HEK293 (cell line): ENCODE measurements at regions not wholly inside any gene's neighbourhood (a gene's known extent, or its start where the extent isn't known, plus 50 kb on each side); places are given as distances from the start of the nearest gene placed in this dataset.

Experiments used
- CTCF ChIA-PET: fragments of 350-600 bp; formaldehyde crosslinking; extraction: SDS; loops from one replicate; lab custom pipeline; 2021; ENCODE audit warnings: antibody characterized with exemption; lab: Yijun Ruan, JAX
- POLR2A ChIA-PET: fragments of 300-600 bp; formaldehyde crosslinking; extraction: SDS; loops from one replicate; lab custom pipeline; 2020; ENCODE audit warnings: antibody characterized with exemption, inconsistent platforms; lab: Yijun Ruan, JAX
- H3K27ac ChIP-seq: fragments of 200-500 bp; sonication (Bioruptor generic); 2 replicates; pipeline ENCODE4 v1.5.1; 2014; ENCODE audit warnings: low read depth, low read length, control low read depth, inconsistent platforms; ENCODE audit errors: extremely low read depth
- H3K36me3 ChIP-seq, 2 experiments: fragments of 200-500 bp in 1 of 2; sonication (Bioruptor generic) in 1 of 2; 1 replicate in 1 of 2; 2 replicates in 1 of 2; pipeline ENCODE4 v1.5.1; 2014 to 2017; ENCODE audit warnings: inconsistent platforms in 2 of 2, low read length in 2 of 2; ENCODE audit not compliant: control insufficient read depth in 2 of 2, insufficient read depth in 1 of 2
- H3K4me1 ChIP-seq: fragments of 200-500 bp; sonication (Bioruptor generic); 2 replicates; pipeline ENCODE4 v1.5.1; 2014; ENCODE audit warnings: mild to moderate bottlenecking, low read length, inconsistent platforms; ENCODE audit not compliant: control insufficient read depth, insufficient read depth
- H3K4me3 ChIP-seq: 2 replicates; pipeline ENCODE4 v1.5.1; 2011; ENCODE audit warnings: low read depth, mild to moderate bottlenecking, control low read depth, low read length, moderate library complexity
- H3K9me3 ChIP-seq: fragments of 200-500 bp; sonication (Bioruptor generic); 2 replicates; pipeline ENCODE4 v1.5.1; 2014; ENCODE audit warnings: low read depth, low read length, inconsistent platforms; ENCODE audit not compliant: control insufficient read depth, insufficient read depth
- ATF2 ChIP-seq: fragments of 450-650 bp; formaldehyde crosslinking; IDR thresholded peaks from 2 replicates; pipeline ENCODE4 v1.5.1; 2016; ENCODE audit warnings: missing biosample characterization, missing genetic modification characterization, low read depth
- GLIS1 ChIP-seq: fragments of 450-650 bp; formaldehyde crosslinking; IDR thresholded peaks from 2 replicates; pipeline ENCODE4 v1.5.1; 2016; ENCODE audit warnings: missing biosample characterization, missing genetic modification characterization
- HIC1 ChIP-seq: fragments of 450-650 bp; formaldehyde crosslinking; IDR thresholded peaks from 2 replicates; pipeline ENCODE4 v1.5.1; 2016; ENCODE audit warnings: missing biosample characterization, missing genetic modification characterization
- HOXA7 ChIP-seq: sonication (generic); formaldehyde crosslinking; IDR thresholded peaks from 2 replicates; pipeline ENCODE4 v1.8.1; 2022; ENCODE audit warnings: missing genetic modification reagents, borderline replicate concordance
- IKZF3 ChIP-seq: fragments of 450-650 bp; IDR thresholded peaks from 2 replicates; pipeline ENCODE4 v1.5.0; 2018; ENCODE audit warnings: missing biosample characterization, mild to moderate bottlenecking, missing genetic modification characterization, moderate library complexity
- KLF1 ChIP-seq: fragments of 450-650 bp; formaldehyde crosslinking; IDR thresholded peaks from 2 replicates; pipeline ENCODE4 v1.5.1; 2016; ENCODE audit warnings: missing biosample characterization, missing genetic modification characterization
- KLF16 ChIP-seq: fragments of 450-650 bp; formaldehyde crosslinking; IDR thresholded peaks from 2 replicates; pipeline ENCODE4 v1.5.1; 2017; ENCODE audit warnings: missing biosample characterization, missing genetic modification characterization
- KLF8 ChIP-seq: fragments of 450-650 bp; formaldehyde crosslinking; IDR thresholded peaks from 2 replicates; pipeline ENCODE4 v1.5.1; 2016; ENCODE audit warnings: missing biosample characterization, missing genetic modification characterization
- SP7 ChIP-seq: fragments of 450-650 bp; formaldehyde crosslinking; IDR thresholded peaks from 2 replicates; pipeline ENCODE4 v1.5.1; 2016; ENCODE audit warnings: missing biosample characterization, missing genetic modification characterization
- TRIM28 ChIP-seq: IDR thresholded peaks from 2 replicates; pipeline ENCODE4 v1.6.1; 2011; ENCODE audit warnings: low read length, control low read depth, borderline replicate concordance
- ZBTB11 ChIP-seq: fragments of 450-650 bp; formaldehyde crosslinking; conservative IDR thresholded peaks from 2 replicates; pipeline ENCODE4 v1.5.1; 2016; ENCODE audit warnings: low read depth, missing biosample characterization, missing genetic modification characterization
- ZNF114 ChIP-seq: fragments of 450-650 bp; formaldehyde crosslinking; IDR thresholded peaks from 2 replicates; pipeline ENCODE4 v1.5.0; 2017; ENCODE audit warnings: missing biosample characterization, missing genetic modification characterization
- ZNF121 ChIP-seq: fragments of 450-650 bp; formaldehyde crosslinking; IDR thresholded peaks from 2 replicates; pipeline ENCODE4 v1.5.1; 2016; ENCODE audit warnings: missing biosample characterization, missing genetic modification characterization
- ZNF133 ChIP-seq: fragments of 450-650 bp; formaldehyde crosslinking; IDR thresholded peaks from 2 replicates; pipeline ENCODE4 v1.5.1; 2016; ENCODE audit warnings: missing biosample characterization, missing genetic modification characterization
- ZNF18 ChIP-seq: fragments of 450-650 bp; formaldehyde crosslinking; IDR thresholded peaks from 2 replicates; pipeline ENCODE4 v1.5.1; 2016; ENCODE audit warnings: missing biosample characterization, missing genetic modification characterization
- ZNF211 ChIP-seq: fragments of 450-650 bp; formaldehyde crosslinking; IDR thresholded peaks from 2 replicates; pipeline ENCODE4 v1.5.1; 2016; ENCODE audit warnings: low read depth, missing biosample characterization, missing genetic modification characterization
- ZNF404 ChIP-seq: fragments of 450-650 bp; formaldehyde crosslinking; IDR thresholded peaks from 2 replicates; pipeline ENCODE4 v1.5.1; 2017; ENCODE audit warnings: missing biosample characterization, missing genetic modification characterization
- ZNF521 ChIP-seq: fragments of 450-650 bp; formaldehyde crosslinking; IDR thresholded peaks from 2 replicates; pipeline ENCODE4 v1.5.1; 2017; ENCODE audit warnings: missing biosample characterization, mild to moderate bottlenecking, missing genetic modification characterization
- ZNF621 ChIP-seq: fragments of 450-650 bp; formaldehyde crosslinking; IDR thresholded peaks from 2 replicates; pipeline ENCODE4 v1.5.1; 2017; ENCODE audit warnings: missing biosample characterization, missing genetic modification characterization
- ZNF624 ChIP-seq: fragments of 450-650 bp; formaldehyde crosslinking; IDR thresholded peaks from 2 replicates; pipeline ENCODE4 v1.5.1; 2017; ENCODE audit warnings: missing biosample characterization, missing genetic modification characterization
- ZNF645 ChIP-seq: fragments of 450-650 bp; formaldehyde crosslinking; IDR thresholded peaks from 2 replicates; pipeline ENCODE4; 2016; ENCODE audit warnings: missing biosample characterization, missing genetic modification characterization
- ZNF76 ChIP-seq: fragments of 450-650 bp; formaldehyde crosslinking; IDR thresholded peaks from 2 replicates; pipeline ENCODE4; 2016; ENCODE audit warnings: low read depth, missing biosample characterization, missing genetic modification characterization, borderline replicate concordance
- ZNF777 ChIP-seq: fragments of 450-650 bp; formaldehyde crosslinking; IDR thresholded peaks from 2 replicates; pipeline ENCODE4 v1.5.1; 2017; ENCODE audit warnings: missing biosample characterization, missing genetic modification characterization, borderline replicate concordance
- ZNF843 ChIP-seq: fragments of 450-650 bp; formaldehyde crosslinking; IDR thresholded peaks from 2 replicates; pipeline ENCODE4 v1.5.1; 2016; ENCODE audit warnings: missing biosample characterization, missing genetic modification characterization
- ZXDB ChIP-seq: fragments of 450-650 bp; formaldehyde crosslinking; IDR thresholded peaks from 2 replicates; pipeline ENCODE4 v1.5.1; 2016; ENCODE audit warnings: missing biosample characterization, missing genetic modification characterization

- CTCF ChIA-PET: interaction anchor here (0.8 kb wide), 1 partner anchor 108 kb away, joined by 3 read pairs; no protein-coding TSS in a partner anchor
- Histone ChIP-seq H3K4me1 (0 out of 2 replicates have a peak, but pooled peaks cover 3% of the 10 kb centered on the region), H3K27ac (no peak overlapping the region), H3K36me3 (no peaks in the 10 kb centered on the region), H3K9me3 (no peaks in the 10 kb centered on the region), H3K4me3 (no peak overlapping the region)
- POLR2A ChIA-PET: no interaction called here
- TF ChIP-seq ZNF121: no peak
- TF ChIP-seq ZNF843 (tag by site-specific recombination): no peak
- TF ChIP-seq ZNF624 (tag by site-specific recombination): no peak
- peak; percentile 33; the same call in 1 of the 2 replicates for TF ChIP-seq KLF1
- TF ChIP-seq SP7 (tag by site-specific recombination): peak; percentile 41; the same call in 1 of the 2 replicates
- TF ChIP-seq ZNF404 (tag by site-specific recombination): no peak
- no peak for TF ChIP-seq ZNF621 (tag by site-specific recombination)
- TF ChIP-seq ZXDB: no peak
- 0 out of 2 replicates have a peak, but pooled peaks have one; percentile 44 for TF ChIP-seq TRIM28
- TF ChIP-seq ZNF18 (tag by site-specific recombination): no peak
- no peak for TF ChIP-seq KLF16 (tag by site-specific recombination)
These were observed 281.5 kb upstream of the KLF3 start for GRCh38 chr4:38382520-38382919.

GRCh38 chr4:38383646-38384121 is 280.3 kb upstream of the KLF3 start:
- POLR2A ChIA-PET: no interaction called here
- no peaks in the 10 kb centered on the region for H3K36me3 ChIP-seq
- no peaks in the 10 kb centered on the region for H3K9me3 ChIP-seq
- H3K4me3 ChIP-seq: no peak overlapping the region
- CTCF ChIA-PET: interaction anchor here (0.8 kb wide), 1 partner anchor 106 kb away, joined by 3 read pairs; no protein-coding TSS in a partner anchor
- H3K27ac ChIP-seq: no peak overlapping the region
- H3K4me1 ChIP-seq: 0 out of 2 replicates have a peak, but pooled peaks cover 3% of the 10 kb centered on the region
- no peak for TF ChIP-seq GLIS1 (tag by site-specific recombination)
- no peak for TF ChIP-seq ZNF133 (tag by site-specific recombination)
- no peak for TF ChIP-seq IKZF3 (tag by site-specific recombination)
- no peak for TF ChIP-seq ZNF777 (tag by site-specific recombination)
- no peak for TF ChIP-seq KLF8
- TF ChIP-seq ZNF114 (tag by site-specific recombination): no peak
- TF ChIP-seq ZNF211 (tag by site-specific recombination): no peak
- no peak for TF ChIP-seq ZNF521 (tag by site-specific recombination)
- no peak for TF ChIP-seq ZNF645 (tag by site-specific recombination)
- no peak for TF ChIP-seq HOXA7 (CRISPR knock-in tag)
- TF ChIP-seq ZBTB11 (tag by site-specific recombination): no peak
- TF ChIP-seq ZNF76 (tag by site-specific recombination): no peak
- no peak for TF ChIP-seq ATF2
- no peak for TF ChIP-seq HIC1 (tag by site-specific recombination)
